Upper lobe of right lung (tissue), 1 donor: ENCODE measurements at regions not wholly inside any gene's neighbourhood (a gene's known extent, or its start where the extent isn't known, plus 50 kb on each side); places are given as distances from the start of the nearest gene placed in this dataset.

Experiments
- ATAC-seq: fragments of 200-7000 bp; cut with Tn5 transposase; one replicate; pipeline ENCODE4 v1.9.1; 2020; ENCODE audit warnings: mild to moderate bottlenecking, moderate library complexity
- DNase-seq: peaks from one replicate; pipeline ENCODE4 v3.0.0-alpha.2; 2020
- H3K27ac ChIP-seq: fragments of 200-600 bp; one replicate; pipeline ENCODE4 v1.8.0; 2022
- H3K27me3 ChIP-seq: fragments of 200-600 bp; one replicate; pipeline ENCODE4 v1.8.0; 2022; ENCODE audit warnings: mild to moderate bottlenecking
- H3K36me3 ChIP-seq: fragments of 200-600 bp; one replicate; pipeline ENCODE4 v1.8.0; 2022
- H3K4me1 ChIP-seq: fragments of 200-600 bp; one replicate; pipeline ENCODE4 v1.8.0; 2022
- H3K4me3 ChIP-seq: fragments of 200-600 bp; one replicate; pipeline ENCODE4 v1.8.0; 2022; ENCODE audit warnings: mild to moderate bottlenecking
- H3K9me3 ChIP-seq: fragments of 200-600 bp; one replicate; pipeline ENCODE4 v1.8.0; 2022
- CTCF ChIP-seq: fragments of 200-600 bp; IDR thresholded peaks from one replicate; pipeline ENCODE4 v1.8.0; 2022; ENCODE audit warnings: antibody characterized with exemption
- intact Hi-C: fragments of 100-400 bp; cut with DNase I; formaldehyde crosslinking; loops from one replicate; pipeline ENCODE4 v1.11.0; 2022
- donor health status: DM: no; HTN: yes; CAD: no; lungs with severe emphysema.

- Histone ChIP-seq H3K4me3 (no peak overlapping the region), H3K4me1 (no peaks in the 10 kb centered on the region), H3K27ac (no peak overlapping the region), H3K36me3 (no peaks in the 10 kb centered on the region), H3K9me3 (no peaks in the 10 kb centered on the region), H3K27me3 (no peaks in the 10 kb centered on the region)
- ATAC-seq (no peak), DNase-seq (no peak)
- TF ChIP-seq CTCF, result no peak
- intact Hi-C loops, result no loop called here
Observed at GRCh38 chr10:44689368-44689767, 221.8 kb upstream of the TMEM72 start.

- no peak for ATAC-seq
- H3K4me3 ChIP-seq, result no peak overlapping the region
- intact Hi-C loops, result no loop called here
- H3K9me3 ChIP-seq, result no peaks in the 10 kb centered on the region
- no peaks in the 10 kb centered on the region for H3K4me1 ChIP-seq
- H3K36me3 ChIP-seq, result no peaks in the 10 kb centered on the region
- no peaks in the 10 kb centered on the region for H3K27me3 ChIP-seq
- DNase-seq, result no peak
- no peak for TF ChIP-seq CTCF
- H3K27ac ChIP-seq, result no peak overlapping the region
Observed at GRCh38 chr10:44696496-44696895, 214.6 kb upstream of the TMEM72 start.

DNA sequence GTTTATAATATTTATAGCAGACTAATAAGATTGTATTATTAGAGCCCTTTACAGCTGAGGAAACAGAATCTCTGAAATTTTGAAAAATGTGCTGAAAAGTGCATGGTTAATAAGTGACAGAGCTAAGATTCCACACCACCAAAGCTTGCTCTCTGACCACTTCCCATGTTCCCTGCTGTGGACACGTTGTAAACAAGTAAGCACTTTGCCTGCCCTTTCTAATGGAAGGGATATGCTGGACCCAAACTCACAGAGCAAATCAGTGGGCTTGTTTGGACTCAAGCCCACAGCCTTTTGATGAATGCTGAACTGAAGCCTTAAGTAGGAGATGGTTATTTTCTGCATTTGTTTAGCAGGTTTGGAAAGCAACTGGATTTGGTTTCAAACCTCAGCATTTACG, 214.0 kb upstream of the TMEM72 start:
- H3K4me1 ChIP-seq, result no peaks in the 10 kb centered on the region
- H3K27ac ChIP-seq, result no peak overlapping the region
- ATAC-seq, result no peak
- intact Hi-C loops, result no loop called here
- no peak overlapping the region for H3K4me3 ChIP-seq
- H3K9me3 ChIP-seq, result no peaks in the 10 kb centered on the region
- H3K36me3 ChIP-seq, result no peaks in the 10 kb centered on the region
- H3K27me3 ChIP-seq, result no peaks in the 10 kb centered on the region
- DNase-seq, result no peak
- no peak for TF ChIP-seq CTCF

- H3K27me3 ChIP-seq, result no peaks in the 10 kb centered on the region
- ATAC-seq, result no peak
- no peaks in the 10 kb centered on the region for H3K9me3 ChIP-seq
- no peaks in the 10 kb centered on the region for H3K36me3 ChIP-seq
- no peak for TF ChIP-seq CTCF
- intact Hi-C loops, result no loop called here
- no peak for DNase-seq
- no peaks in the 10 kb centered on the region for H3K4me1 ChIP-seq
- no peak overlapping the region for H3K27ac ChIP-seq
- no peak overlapping the region for H3K4me3 ChIP-seq
Observed at GRCh38 chr10:44702531-44702930, 208.6 kb upstream of the TMEM72 start.

DNA sequence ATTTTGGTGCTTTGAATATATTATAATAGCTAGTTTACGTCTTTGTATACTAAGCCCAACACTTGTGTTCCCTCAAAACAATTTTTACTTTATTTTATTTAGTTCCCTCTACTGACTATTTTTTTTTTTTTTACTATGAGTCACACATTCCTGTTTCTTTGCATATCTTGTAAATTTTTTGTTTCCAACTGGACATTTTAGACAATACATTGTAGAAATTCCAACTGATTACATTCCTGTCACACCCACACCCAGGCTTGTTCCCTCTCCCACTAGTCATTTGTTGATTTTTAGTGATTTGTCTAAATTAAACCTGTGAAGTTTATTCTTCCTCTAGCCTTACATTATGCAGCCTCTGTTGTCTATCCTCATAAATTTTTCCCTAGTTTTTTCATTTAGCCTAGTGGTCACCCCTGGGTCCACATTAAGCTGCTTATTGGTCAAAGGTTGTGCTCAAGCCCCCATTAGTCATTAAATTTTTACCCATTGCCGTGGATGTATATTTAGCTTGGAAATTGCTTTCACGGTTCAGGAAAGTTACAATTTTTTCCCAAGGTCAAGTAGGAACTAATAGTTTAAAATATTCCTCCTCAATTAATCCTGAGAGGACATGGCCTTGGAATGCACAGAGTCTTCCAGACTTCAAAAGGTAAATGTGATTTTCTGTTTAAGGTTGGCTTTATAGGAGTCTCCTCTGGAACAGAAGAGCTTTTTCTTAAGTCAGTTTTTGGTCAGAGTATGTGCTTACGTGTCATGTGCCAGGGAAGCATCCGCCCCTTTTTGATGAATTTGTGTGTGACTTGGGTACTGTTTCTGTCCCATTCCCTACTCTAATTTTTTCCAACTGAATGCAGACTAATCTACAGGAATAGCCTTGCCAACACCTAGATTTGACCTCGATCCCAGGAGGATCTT, 207.6 kb upstream of the TMEM72 start:
- no peak overlapping the region for H3K27ac ChIP-seq
- TF ChIP-seq CTCF, result no peak
- no peaks in the 10 kb centered on the region for H3K9me3 ChIP-seq
- intact Hi-C loops, result no loop called here
- H3K4me3 ChIP-seq, result no peak overlapping the region
- no peak for DNase-seq
- no peaks in the 10 kb centered on the region for H3K27me3 ChIP-seq
- ATAC-seq, result no peak
- H3K4me1 ChIP-seq, result no peaks in the 10 kb centered on the region
- no peaks in the 10 kb centered on the region for H3K36me3 ChIP-seq
